SHP77 treated with DMSO at 0.1 percent for 48 hours (cell line): ENCODE measurements at regions not wholly inside any gene's neighbourhood (a gene's known extent, or its start where the extent isn't known, plus 50 kb on each side); places are given as distances from the start of the nearest gene placed in this dataset.

Source experiments
- DNase-seq: peaks from one replicate; lab custom pipeline; 2025; lab: John Stamatoyannopoulos, UW

DNA sequence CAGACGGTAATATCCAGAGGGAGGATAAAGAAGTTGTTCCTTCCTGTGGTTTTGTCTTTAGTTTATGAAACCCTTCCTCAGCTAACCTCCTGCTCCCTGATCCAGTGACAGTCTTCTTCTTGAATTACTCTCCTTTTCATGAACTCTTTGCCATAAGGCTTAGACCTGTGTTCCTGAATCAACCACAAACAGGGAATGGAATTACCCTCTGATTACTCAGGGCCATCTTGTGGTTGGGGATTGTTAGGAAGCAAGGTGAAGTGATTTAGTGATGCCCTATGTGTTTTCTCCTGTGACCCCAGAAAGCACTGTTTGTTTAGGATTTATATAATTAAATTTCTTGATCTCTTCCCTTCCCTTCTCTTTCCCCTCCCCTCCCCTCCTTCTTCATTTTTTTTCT is 409.1 kb downstream of the TAF11L14 start:
- DNase-seq = no peak

DNA sequence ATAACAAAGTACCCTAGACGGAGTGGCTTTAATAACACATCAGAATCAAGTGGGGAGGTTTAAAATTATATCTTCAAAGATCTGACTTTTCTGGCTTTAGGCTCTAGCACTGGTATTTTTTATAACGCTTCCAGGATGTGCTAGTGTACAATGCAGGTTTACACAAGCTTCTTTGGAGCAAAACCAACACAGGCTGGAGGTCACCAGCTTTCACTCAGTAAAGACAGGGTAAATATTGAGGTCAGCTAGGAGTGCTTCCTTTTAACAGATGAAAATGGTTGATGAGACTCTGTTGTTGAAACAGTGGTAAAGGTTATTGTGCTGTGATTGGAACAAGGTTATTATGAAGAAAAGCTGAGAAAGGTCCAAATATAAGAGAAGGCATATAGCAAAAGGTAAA is 414.2 kb downstream of the TAF11L14 start:
- peak; percentile 52 for DNase-seq

DNA sequence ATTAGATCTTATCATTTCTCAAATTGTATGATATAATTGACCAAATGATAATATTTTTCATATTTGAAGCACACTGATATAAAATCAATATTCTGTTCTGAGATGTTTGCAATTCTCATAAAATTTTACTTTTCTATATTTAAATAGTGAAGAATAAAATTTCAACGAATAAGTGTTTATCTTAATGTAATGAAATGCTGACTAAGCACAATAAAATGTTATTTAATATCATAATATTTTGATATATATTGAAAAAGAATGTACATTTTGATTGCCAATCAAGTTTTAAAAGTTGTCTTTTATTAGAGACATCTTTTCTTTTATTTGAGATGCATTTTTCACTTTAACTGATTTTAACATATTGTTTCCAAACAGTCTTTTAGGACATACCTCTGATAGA is 416.1 kb downstream of the TAF11L14 start:
- no peak for DNase-seq

DNA sequence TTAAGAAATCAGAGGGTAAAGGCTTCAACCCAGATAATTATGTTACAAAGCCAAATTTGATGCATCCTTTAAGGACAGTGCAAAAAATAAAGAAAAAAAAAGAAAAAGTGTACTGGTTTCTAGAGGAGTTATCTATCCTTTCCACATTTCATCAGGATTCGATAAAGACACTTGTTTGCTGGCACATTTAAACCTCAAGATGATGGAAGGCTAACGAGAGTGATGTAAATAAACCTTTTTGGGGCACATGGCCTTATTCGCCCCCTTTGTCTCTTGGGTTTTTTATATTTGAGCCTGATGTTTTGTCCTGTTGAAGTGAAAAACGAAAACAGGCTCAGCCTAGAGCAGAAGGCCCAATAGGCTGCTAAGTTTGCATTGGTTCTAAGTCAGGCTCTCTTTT is 416.5 kb downstream of the TAF11L14 start:
- no peak for DNase-seq

DNA sequence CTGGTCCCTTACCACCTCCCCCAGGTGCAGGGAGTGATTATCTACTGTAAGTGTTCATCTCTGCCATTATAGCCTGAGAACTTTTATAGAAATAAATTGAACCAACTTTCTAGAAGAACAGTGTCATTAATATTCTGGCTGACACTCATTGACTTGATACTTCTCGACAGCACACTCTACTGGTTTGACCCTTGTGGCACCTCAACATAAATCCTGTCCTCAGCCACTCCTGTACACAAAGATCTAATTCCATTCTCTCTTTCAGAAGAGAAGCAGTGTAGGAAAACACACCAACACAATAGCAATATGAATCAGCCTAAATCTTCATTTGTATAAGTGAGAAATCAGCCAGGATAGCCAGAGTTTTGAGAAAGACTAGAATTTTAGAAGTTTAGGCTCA is 417.7 kb downstream of the TAF11L14 start:
- no peak for DNase-seq

DNA sequence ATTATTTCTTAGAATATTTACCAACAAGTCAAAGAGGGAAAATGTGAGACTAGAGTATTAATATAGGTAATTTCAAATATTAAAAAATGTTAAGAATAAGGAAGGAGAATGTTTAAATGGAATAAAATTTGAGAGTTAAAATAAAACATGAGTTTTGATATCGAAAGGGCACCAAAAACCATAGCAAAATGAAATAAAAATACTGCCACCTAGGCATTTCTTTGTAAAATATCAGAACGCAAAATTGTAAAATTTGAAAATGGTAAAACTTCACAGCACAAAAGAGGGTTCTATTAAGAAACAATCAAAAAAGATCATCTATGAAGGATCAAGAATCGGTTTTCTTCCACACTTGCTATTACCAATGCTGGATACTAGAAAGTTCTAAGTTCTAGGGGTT is 418.3 kb downstream of the TAF11L14 start:
- no peak for DNase-seq

DNA sequence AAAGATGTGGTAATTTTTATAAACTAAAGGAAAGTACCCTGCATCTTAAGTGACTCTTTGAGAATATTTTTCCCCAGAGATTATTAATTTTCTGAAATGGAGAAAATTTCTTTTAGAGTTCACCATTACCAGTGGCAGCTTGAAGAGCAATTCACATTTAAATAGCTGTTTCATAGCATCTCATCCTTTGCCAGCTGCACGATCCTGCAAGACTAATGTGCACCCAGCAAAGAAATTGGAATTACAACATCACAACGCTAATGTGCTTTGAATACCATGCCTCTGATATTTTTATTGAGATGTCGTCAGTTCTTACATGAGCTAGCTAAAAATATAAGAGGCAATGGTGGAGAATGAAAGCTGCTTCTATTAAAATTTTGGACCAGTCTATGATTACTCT is 423.5 kb downstream of the TAF11L14 start:
- DNase-seq = no peak

DNA sequence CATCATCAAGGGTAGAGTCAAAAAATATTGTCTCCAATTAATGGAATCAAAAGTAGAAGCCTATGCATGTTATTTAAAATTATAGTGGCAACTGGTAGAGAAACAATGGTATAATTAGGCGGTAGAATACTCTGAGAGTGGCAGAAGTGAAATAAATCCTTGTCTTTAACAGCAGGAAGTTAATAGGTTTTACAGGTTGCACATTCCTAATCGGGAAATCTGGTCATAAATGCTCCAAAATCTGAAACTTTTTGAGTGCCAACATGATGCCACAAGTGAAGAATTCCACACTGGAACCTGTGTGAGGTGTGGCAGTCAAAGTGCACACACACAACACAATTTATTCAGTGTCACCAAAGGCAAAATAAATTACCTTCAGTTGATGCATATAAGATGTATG is 433.4 kb downstream of the TAF11L14 start:
- no peak for DNase-seq

DNA sequence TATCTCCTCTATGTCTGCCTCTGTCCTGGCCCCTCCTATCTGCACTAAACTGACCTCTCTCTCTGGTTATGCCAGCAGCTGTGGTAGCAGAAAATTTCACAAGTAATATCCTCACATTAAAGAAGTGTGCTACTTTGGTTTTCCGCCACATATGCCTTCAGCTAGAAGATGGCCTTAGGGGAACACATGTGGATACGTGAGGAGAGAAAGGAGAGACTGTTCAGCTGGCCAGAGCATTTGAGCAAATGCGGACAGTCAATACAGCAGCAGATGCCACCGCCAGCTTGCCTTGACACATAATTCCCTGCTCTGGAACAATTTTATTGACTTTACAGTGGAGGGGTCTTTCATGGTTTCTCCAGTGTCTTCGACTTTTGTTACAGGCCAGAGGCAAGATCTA is 434.6 kb downstream of the TAF11L14 start:
- DNase-seq = peak; percentile 39

DNA sequence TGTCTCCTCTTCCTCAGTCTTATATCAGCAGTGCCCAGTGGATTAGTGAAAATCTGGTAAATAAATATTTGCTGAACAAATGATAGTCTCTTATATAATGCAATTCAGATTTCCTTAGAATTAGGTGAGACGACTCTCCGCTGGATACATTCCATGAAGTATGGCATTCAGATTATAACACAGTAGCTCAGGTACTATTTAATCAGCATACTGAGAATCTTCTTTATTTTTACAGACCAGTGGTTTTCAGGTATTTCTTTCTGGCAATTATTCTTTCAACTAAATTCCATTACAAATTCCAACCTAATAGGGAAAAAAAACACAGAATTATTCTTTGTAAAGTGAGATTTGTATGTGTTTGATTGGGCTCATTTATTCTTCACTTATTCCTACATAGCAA is 435.5 kb downstream of the TAF11L14 start:
- no peak for DNase-seq

DNA sequence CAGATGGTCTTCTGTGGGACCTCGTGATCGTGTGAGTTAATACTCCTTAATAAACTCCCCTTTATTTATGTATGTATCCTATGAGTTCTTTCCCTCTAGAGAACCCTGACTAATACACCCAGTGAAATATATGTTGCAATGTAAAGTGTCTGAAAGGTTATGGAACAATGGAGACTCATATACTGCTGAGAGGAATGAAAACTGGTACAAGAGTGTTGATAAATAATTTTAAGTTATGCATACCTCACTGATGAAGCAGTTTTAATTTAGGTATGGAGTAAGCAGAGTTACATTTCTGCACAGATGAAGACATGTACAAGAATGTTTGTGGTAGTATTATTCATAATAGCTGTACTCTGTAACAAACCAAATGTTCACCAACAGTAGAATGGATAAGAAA is 438.3 kb downstream of the TAF11L14 start:
- DNase-seq = no peak

DNA sequence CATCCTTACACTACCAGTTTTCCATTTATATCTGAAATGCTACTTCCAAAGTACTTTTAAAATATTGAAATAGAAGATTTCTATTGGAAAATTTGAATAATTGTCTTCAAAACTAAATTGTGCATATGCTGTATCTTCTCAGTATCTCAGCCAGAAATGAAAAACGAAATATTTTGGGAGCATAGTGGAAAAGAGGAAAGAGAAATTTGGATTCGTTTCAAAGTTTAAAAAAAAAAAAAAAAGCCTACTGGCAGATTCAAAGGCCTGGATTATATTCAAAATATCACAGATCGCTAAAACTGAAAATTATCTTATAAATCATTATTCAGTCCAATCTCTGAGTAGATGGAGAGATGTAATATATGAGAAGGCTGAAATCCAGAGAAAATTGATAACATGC is 440.7 kb downstream of the TAF11L14 start:
- no peak for DNase-seq

DNA sequence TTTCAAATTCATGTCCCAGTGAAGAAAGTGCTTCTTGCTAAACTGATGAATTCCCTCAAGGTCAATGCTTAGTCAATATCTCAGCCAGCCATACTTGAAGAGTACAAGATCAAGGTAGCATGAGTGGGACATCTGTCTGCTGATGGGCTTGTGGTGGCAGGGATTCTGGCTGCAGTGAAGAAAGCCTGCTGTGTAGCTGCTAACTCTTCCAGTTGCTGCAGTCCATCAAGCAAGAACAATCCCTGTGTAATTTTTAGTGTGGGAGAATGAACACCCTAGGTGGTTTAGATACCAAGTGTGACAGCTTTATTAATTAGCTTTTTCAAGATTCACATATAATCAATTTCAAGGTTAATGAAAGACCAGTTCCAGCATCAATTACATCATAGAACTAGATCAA is 443.9 kb downstream of the TAF11L14 start:
- DNase-seq = no peak

DNA sequence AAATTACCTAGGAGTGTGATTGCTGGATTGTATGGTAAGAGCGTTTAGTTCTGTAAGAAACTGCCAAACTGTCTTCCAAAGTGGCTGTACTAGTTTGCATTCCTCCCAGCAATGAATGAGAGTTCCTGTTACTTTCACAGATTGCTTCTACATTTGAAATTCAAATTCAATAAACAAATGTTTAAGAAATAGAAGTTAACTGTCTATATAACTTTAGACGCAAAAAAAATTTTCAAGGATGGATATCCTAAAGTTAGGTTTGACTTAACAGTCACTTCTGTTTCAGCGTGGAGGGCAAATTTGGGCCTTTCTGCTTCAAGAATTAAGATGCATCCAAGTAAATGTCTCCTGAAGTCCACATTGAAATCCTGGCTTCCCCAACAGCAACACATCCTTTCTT is 445.6 kb downstream of the TAF11L14 start:
- no peak for DNase-seq

DNA sequence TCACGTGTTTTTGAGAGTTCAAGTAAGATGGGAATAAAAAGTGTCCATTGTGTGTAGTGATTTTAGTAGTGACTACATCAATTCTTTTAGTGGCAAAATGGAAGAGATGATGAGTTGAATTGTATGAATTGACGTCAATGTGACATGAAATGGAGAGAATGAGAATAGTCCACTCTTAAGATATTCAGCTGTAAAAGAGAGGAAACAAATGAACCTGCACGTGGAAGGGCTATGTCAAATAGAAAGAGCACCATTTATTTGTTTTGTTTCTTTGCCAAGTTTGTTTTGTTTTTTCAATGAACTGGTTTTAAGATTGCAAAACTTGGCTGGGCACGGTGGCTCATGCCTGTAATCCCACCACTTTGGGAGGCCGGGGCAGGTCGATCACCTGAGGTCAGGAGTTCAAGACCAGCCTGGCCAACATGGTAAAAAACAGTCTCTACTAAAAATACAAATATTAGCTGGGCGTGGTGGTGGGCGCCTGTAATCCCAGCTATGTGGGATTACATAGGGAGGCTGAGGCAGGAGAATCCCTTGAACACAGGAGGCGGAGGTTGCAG is 453.8 kb downstream of the TAF11L14 start:
- DNase-seq = no peak

DNA sequence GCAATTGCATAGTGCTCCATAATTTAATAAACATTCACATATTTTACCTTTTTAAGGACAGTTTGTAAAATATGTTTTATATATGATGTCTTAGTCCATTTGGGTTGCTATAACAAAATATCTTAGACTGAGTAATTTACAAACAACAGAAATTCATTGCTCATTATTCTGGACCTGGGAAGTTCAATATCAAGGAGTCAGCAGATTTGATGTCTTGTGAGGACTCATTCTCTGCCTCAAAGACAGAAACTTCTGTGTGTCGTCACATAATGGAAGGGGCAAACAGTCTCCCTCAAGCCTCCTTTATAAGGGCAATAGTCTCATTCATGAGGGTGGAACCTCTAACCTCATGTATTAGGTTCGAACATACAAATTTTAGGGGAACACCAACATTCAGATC is 455.9 kb downstream of the TAF11L14 start:
- DNase-seq = no peak

DNA sequence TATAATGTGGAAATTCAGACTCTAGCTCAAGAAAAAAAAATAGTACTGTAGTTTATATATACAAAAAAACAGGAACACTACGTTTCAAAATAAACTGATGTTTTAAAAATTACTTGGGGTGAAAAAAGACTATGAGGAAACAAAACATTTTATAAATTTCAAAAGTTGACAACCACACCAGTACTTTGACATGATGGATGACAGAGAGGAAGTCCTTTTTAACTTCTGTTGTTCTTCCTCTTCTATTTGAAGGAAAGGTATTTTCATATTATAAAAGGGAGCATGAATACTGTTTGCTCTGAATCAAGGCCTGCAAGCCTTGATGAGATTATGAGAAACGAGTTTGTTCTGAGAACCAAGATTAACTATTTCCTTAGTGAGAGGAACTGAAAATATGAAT is 456.9 kb downstream of the TAF11L14 start:
- DNase-seq = no peak

DNA sequence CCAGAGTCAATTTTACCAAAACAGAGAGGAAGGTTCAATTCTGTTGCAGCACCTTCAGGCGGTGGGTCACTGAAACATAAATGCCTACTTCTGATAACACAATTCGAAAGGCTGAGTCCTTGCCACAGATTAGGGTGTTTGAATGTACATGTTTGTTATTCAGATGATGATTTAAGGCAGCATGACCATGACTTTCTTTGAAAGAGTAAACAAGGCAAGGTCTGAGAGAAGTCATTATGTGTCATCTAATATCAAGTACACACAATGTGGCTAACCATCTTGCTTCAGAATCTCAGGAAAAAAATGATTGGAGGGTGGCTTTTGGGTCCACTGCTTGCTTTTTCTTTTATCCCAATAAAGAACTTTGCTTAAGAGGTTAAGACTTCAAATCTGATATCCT is 457.5 kb downstream of the TAF11L14 start:
- DNase-seq = no peak

DNA sequence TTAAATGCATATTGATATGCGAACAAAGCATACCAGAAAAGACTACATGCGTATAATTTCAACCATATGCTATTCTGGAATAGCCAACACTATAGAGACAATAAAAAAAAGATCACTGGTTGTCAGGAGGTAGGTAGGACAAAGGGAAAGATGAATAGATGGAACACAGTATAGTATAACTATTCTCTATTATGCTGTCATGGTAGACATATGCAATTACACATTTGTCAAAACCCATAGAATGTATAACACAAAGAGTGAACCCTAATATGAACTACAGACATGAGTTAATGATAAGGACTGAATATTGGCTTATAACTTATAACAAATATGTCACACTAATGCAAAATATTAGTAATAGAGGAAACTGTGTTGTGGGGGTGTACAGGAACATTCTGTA is 460.8 kb downstream of the TAF11L14 start:
- DNase-seq = no peak

DNA sequence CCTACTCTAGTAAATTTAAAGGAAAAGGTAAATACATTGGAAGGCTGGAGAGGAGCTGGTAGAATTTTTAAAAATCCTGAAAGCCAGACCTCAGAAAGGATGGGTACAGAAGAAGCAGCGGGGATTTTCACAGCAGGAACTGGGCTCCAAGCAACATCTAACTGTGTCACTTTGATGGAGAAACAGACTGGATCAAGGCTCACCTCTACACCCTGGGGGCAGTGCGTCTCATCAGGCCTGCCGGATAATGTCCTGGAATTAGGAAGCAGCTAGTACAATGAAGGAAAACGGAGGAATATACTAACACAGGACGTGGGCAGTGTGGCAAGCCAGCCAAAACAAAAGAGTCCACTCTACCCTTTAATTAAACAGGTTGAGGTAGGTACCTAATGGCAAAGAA is 463.6 kb downstream of the TAF11L14 start:
- no peak for DNase-seq

DNA sequence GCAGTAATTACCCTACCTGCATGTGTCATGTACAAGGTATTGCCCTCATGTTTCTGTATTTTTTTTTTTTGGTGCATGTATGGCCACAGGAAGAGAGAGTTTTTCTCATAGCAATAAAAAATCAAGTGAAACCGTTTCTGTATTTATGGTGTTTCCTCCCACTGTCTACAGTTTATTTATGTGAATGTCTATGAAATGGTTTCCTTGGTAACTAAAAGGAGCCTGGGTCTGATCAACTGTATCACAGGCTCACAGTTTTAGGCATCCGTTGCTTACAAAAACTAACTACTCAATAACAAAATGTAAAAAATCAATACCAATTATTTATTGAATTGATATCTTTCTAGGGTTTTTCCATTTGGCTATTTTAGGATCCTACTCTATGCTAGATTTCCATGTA is 464.4 kb downstream of the TAF11L14 start:
- no peak for DNase-seq

DNA sequence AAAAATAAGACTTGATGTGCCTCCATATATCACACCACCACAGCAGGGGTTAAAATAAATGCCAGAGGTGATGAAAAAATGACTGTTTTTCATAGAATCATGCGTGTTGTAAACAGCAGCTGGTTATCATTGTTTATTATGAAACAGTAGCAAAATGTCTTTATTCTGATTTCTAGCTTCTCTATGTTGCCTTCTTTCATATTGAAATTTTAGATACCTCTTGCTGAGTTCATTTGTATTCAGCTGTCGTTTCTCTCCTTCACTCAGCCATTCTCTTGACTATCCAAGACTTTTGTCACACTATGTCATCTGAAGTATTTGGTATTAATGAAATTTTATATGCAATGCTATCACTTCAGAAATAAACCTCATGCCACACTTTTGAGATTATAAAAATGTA is 465.0 kb downstream of the TAF11L14 start:
- DNase-seq = no peak

DNA sequence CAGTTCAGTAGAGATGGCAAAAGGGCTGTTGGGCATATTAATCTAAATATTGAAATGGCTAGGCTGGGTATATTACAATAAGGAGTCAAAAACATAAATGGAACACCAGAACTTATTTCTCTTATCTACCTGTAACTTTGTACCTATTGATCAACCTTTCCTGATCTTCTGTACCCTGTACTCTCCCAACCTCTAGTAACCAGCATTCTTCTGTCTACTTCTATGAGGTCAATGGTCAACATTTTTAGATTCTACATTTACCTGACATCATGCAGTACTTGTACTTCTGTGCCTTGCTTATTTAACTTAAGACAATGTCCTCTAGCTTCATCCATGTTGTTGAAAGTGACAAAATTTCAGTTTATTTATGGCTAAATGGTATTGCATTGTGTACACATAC is 467.3 kb downstream of the TAF11L14 start:
- DNase-seq = no peak

DNA sequence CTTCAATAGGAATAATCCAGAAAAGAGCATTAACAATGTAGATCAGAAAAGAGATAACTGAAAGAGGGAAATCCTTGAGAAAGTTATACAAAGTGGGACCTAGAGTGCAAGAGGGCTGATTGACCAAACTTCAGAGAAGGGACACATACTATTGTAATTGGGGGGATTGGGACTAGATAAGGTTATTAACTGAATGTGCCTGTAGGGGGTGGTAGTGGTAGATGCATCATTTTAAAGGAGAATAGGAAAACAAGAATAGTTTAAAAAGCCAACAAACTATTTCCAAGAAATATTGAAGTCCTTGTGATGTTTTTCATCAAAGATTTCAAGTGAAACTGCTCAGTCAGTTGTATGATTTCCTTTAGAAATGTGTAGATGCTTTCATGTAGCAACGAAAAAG is 468.5 kb downstream of the TAF11L14 start:
- DNase-seq = no peak

DNA sequence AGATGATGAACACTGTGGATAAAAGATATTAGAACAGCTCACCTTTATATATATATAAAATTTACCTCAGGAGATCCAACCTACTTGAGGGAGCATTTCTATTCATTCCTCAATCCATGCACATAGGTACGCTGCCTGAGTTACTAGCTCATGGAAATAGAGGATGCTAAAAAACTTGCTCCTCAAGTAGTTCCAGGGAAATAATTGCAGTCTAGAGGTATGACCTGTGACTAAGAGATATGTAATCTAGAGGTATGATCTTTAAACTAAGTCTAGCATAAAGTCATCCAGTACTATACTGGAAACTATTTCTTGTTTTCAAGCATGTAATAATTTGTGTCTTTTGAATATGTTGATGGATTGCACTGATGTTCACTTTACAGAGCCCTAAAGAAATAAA is 471.2 kb downstream of the TAF11L14 start:
- DNase-seq = no peak
